ENCODE measurements at regions not wholly inside any gene's neighbourhood (a gene's known extent, or its start where the extent isn't known, plus 50 kb on each side); places are given as distances from the start of the nearest gene placed in this dataset.
A peak's percentile ranks its signal among the peaks of the same experiment; 100 is the strongest.

GRCh38 chr5:2095011-2095410 lies 212.3 kb upstream of the IRX4 start:
- TF ChIP-seq, protein P1, sequence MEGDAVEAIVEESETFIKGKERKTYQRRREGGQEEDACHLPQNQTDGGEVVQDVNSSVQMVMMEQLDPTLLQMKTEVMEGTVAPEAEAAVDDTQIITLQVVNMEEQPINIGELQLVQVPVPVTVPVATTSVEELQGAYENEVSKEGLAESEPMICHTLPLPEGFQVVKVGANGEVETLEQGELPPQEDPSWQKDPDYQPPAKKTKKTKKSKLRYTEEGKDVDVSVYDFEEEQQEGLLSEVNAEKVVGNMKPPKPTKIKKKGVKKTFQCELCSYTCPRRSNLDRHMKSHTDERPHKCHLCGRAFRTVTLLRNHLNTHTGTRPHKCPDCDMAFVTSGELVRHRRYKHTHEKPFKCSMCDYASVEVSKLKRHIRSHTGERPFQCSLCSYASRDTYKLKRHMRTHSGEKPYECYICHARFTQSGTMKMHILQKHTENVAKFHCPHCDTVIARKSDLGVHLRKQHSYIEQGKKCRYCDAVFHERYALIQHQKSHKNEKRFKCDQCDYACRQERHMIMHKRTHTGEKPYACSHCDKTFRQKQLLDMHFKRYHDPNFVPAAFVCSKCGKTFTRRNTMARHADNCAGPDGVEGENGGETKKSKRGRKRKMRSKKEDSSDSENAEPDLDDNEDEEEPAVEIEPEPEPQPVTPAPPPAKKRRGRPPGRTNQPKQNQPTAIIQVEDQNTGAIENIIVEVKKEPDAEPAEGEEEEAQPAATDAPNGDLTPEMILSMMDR (IDR thresholded peaks at IDR 0.05), result no peak
- FAIRE-seq (no peak), ATAC-seq (no peak), DNase-seq (no peak)
- Histone ChIP-seq H3K27ac (no peak overlapping the region), H3K27me3 (no peaks in the 10 kb centered on the region), H3K36me3 (no peaks in the 10 kb centered on the region), H3K4me1 (no peaks in the 10 kb centered on the region), H3K4me3 (no peak overlapping the region), H3K9me3 (no peaks in the 10 kb centered on the region)
- intact Hi-C loops (cut with DNase I), result no loop called here
- 82 to 88% methylated on average over 12 of the region's 12 CpGs for WGBS, 2 donors

DNA sequence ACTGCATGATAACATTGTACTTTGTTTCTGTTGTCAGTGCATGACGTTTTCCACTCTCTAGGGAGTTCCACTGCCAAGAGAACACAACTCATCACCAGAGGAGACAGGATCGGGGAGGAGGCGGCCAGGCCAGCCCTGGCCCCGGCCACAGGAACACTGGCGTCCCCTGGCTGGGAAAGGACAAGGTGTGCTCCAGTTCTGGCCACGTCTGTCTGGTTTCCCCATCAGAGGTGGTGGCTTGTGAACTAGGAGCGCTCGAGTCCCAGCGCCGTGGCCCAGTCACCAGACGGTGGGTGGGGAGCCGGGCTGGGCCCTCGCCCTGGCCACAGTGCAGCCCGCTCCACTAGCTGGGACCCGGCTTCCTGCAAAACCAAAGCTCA lies 211.9 kb upstream of the IRX4 start:
- 71 to 73% methylated on average over 15 of the region's 15 CpGs for WGBS, 2 donors
- TF ChIP-seq, protein P1 (IDR thresholded peaks at IDR 0.05), result no peak
- H3K27me3 ChIP-seq, result no peaks in the 10 kb centered on the region
- FAIRE-seq, result no peak
- H3K27ac ChIP-seq, result no peak overlapping the region
- intact Hi-C loops (cut with DNase I), result no loop called here
- no peak for DNase-seq
- no peaks in the 10 kb centered on the region for H3K4me1 ChIP-seq
- ATAC-seq, result no peak
- H3K4me3 ChIP-seq, result no peak overlapping the region
- H3K9me3 ChIP-seq, result no peaks in the 10 kb centered on the region
- no peaks in the 10 kb centered on the region for H3K36me3 ChIP-seq

- FAIRE-seq (no peak), ATAC-seq (peak in 2 of 4 donors; percentile 26 to 29), DNase-seq (no peak)
- H3K9me3 ChIP-seq, result no peaks in the 10 kb centered on the region
- H3K4me3 ChIP-seq, result no peak overlapping the region
- 73 to 80% methylated on average over 24 of the region's 24 CpGs for WGBS, 2 donors
- no peaks in the 10 kb centered on the region for H3K36me3 ChIP-seq
- TF ChIP-seq, protein P1 (IDR thresholded peaks at IDR 0.05), result no peak
- no peaks in the 10 kb centered on the region for H3K4me1 ChIP-seq
- H3K27me3 ChIP-seq, result peaks cover 0 to under 1% (median 0%) of the 10 kb centered on the region in 4 donors
- intact Hi-C loops (cut with DNase I), result no loop called here
- H3K27ac ChIP-seq, result no peak overlapping the region
These were observed 211.3 kb upstream of the IRX4 start for GRCh38 chr5:2093859-2094615.

GRCh38 chr5:2091921-2092320 lies 209.2 kb upstream of the IRX4 start:
- Histone ChIP-seq H3K4me1 (no peaks in the 10 kb centered on the region), H3K27me3 (peaks cover 0 to 8% (median 0%) of the 10 kb centered on the region in 4 donors), H3K4me3 (no peak overlapping the region), H3K27ac (no peak overlapping the region), H3K9me3 (no peaks in the 10 kb centered on the region), H3K36me3 (no peaks in the 10 kb centered on the region)
- 49 to 57% methylated on average over 4 of the region's 4 CpGs for WGBS, 2 donors
- DNase-seq, result no peak
- no peak for ATAC-seq
- no peak for FAIRE-seq
- intact Hi-C loops (cut with DNase I), result no loop called here
- TF ChIP-seq, protein P1 (IDR thresholded peaks at IDR 0.05), result no peak

DNA sequence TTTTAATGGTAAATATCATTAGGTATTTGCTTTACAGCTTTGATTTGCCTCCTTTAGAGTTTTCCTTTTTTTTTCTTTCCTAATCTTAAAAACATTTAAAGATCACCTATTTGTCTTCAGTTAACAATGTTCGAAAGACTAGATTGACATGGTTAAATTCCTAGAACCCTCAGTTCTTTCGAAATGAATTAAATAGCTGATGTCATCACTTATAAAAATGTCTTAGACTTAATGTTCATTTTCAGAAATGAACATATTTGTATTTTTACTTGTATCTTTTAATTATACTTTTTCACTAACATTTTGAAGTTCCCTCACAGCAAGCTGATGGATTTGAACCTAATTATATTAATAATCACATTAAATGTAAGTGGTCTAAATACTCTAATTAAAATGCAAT lies 205.3 kb upstream of the IRX4 start:
- FAIRE-seq, result no peak
- Histone ChIP-seq H3K4me1 (no peaks in the 10 kb centered on the region), H3K9me3 (no peaks in the 10 kb centered on the region), H3K4me3 (no peak overlapping the region), H3K27me3 (peaks cover 0 to 8% (median 0%) of the 10 kb centered on the region in 4 donors), H3K27ac (no peak overlapping the region), H3K36me3 (no peaks in the 10 kb centered on the region)
- WGBS, 2 donors, result 41 to 44% methylated on average over 2 of the region's 2 CpGs
- TF ChIP-seq, protein P1 (IDR thresholded peaks at IDR 0.05), result no peak
- ATAC-seq, result no peak
- intact Hi-C loops (cut with DNase I), result no loop called here
- no peak for DNase-seq
